Liver (tissue), 8 donors: ENCODE measurements at regions not wholly inside any gene's neighbourhood (a gene's known extent, or its start where the extent isn't known, plus 50 kb on each side); places are given as distances from the start of the nearest gene placed in this dataset.

Experiments used
- DNase-seq: peaks from one replicate; pipeline ENCODE4 v3.0.0-alpha.2; 2017; ENCODE audit warnings: low spot score
- H3K27ac ChIP-seq, 2 donors: one replicate each; pipeline ENCODE4 v1.7.0; 2013; ENCODE audit warnings: inconsistent platforms in 2 of 2, low read length in 2 of 2, control low read depth in 1 of 2, low read depth in 1 of 2, mild to moderate bottlenecking in 1 of 2
- H3K27me3 ChIP-seq, 4 donors: one replicate each; pipeline versions ENCODE4 v1.6.1 to v1.7.0; 2013; ENCODE audit warnings: low read length in 3 of 4, inconsistent platforms in 1 of 4, mild to moderate bottlenecking in 1 of 4, moderate library complexity in 1 of 4; ENCODE audit not compliant: control insufficient read depth in 4 of 4, insufficient read depth in 4 of 4
- H3K36me3 ChIP-seq, 4 donors: one replicate each; pipeline versions ENCODE4 v1.6.1 to v1.7.0; 2013; ENCODE audit warnings: low read length in 3 of 4, mild to moderate bottlenecking in 3 of 4, low read depth in 1 of 4, moderate library complexity in 1 of 4; ENCODE audit not compliant: control insufficient read depth in 4 of 4, insufficient read depth in 3 of 4
- H3K4me1 ChIP-seq, 4 donors: one replicate each; pipeline versions ENCODE4 v1.6.1 to v1.7.0; 2013; ENCODE audit warnings: low read length in 3 of 4, mild to moderate bottlenecking in 3 of 4, moderate library complexity in 1 of 4; ENCODE audit not compliant: control insufficient read depth in 4 of 4, insufficient read depth in 4 of 4
- H3K4me3 ChIP-seq, 3 donors: one replicate each; pipeline versions ENCODE4 v1.6.1 to v1.7.0; 2013; ENCODE audit warnings: low read length in 3 of 3, control low read depth in 1 of 3, low read depth in 1 of 3, mild to moderate bottlenecking in 1 of 3
- H3K9ac ChIP-seq, 2 donors: one replicate each; pipeline ENCODE4 v1.7.0; 2013; ENCODE audit warnings: low read length in 2 of 2, mild to moderate bottlenecking in 2 of 2, moderate library complexity in 2 of 2, control low read depth in 1 of 2, low read depth in 1 of 2
- H3K9me3 ChIP-seq, 4 donors: one replicate each; pipeline versions ENCODE4 v1.6.1 to v1.7.0; 2013; ENCODE audit warnings: low read length in 3 of 4; ENCODE audit not compliant: control insufficient read depth in 4 of 4
- CTCF ChIP-seq: fragments of 150-350 bp; IDR thresholded peaks from 2 replicates; pipeline ENCODE4 v1.5.1; 2017; ENCODE audit warnings: improper control_type of control experiment, low read depth, low read length; ENCODE audit not compliant: missing input control
- FOXA1 ChIP-seq: IDR thresholded peaks from 2 replicates; pipeline ENCODE4 v1.6.1; 2016; ENCODE audit warnings: antibody characterized with exemption
- FOXA2 ChIP-seq: IDR thresholded peaks from 2 replicates; pipeline ENCODE4 v1.6.1; 2016; ENCODE audit warnings: antibody characterized with exemption
- GABPA ChIP-seq, 2 donors: IDR thresholded peaks in 1 of 2; conservative IDR thresholded peaks in 1 of 2; 2 replicates each; pipeline ENCODE4 v1.6.1; 2016; ENCODE audit warnings: antibody characterized with exemption in 2 of 2, mild to moderate bottlenecking in 1 of 2, moderate library complexity in 1 of 2
- HNF4A ChIP-seq, 2 donors: conservative IDR thresholded peaks; 2 replicates each; pipeline ENCODE4 v1.6.1; 2016; ENCODE audit warnings: antibody characterized with exemption in 2 of 2, mild to moderate bottlenecking in 2 of 2
- JUND ChIP-seq, 2 donors: IDR thresholded peaks; 2 replicates each; pipeline ENCODE4 v1.6.1; 2016; ENCODE audit warnings: antibody characterized with exemption in 2 of 2
- MAX ChIP-seq: IDR thresholded peaks from 2 replicates; pipeline ENCODE4 v1.6.1; 2016; ENCODE audit warnings: antibody characterized with exemption
- NR2F2 ChIP-seq: IDR thresholded peaks from 2 replicates; pipeline ENCODE4 v1.6.1; 2016; ENCODE audit warnings: antibody characterized with exemption
- REST ChIP-seq: IDR thresholded peaks from 2 replicates; pipeline ENCODE4 v1.6.1; 2016; ENCODE audit warnings: antibody characterized with exemption, mild to moderate bottlenecking
- RXRA ChIP-seq, 2 donors: IDR thresholded peaks; 2 replicates each; pipeline ENCODE4 v1.6.1; 2017 to 2018; ENCODE audit warnings: antibody characterized with exemption in 2 of 2, mild to moderate bottlenecking in 1 of 2
- SP1 ChIP-seq: IDR thresholded peaks from 2 replicates; pipeline ENCODE4 v1.6.1; 2018; ENCODE audit warnings: antibody characterized with exemption, mild to moderate bottlenecking
- TAF1 ChIP-seq: conservative IDR thresholded peaks from 2 replicates; pipeline ENCODE4 v1.6.1; 2016; ENCODE audit warnings: antibody characterized with exemption, mild to moderate bottlenecking
- YY1 ChIP-seq: IDR thresholded peaks from 2 replicates; pipeline ENCODE4 v1.6.1; 2016; ENCODE audit warnings: antibody characterized with exemption, mild to moderate bottlenecking
- ZBTB33 ChIP-seq: IDR thresholded peaks from 2 replicates; pipeline ENCODE4 v1.6.1; 2016; ENCODE audit warnings: antibody characterized with exemption
- WGBS: extraction: QIAGEN DNeasy Blood & Tissue Kit; methylation state at CpG from one replicate; pipeline ENCODE4 v1.1.7; 2013; 5-methylcytosine and 5-hydroxymethylcytosine counted together
- donor health status: healthy.
- donor health status: healthy.
- donor health status: healthy.
- donor health status: healthy.
- donor health status: healthy.

- Histone ChIP-seq H3K4me1 (peaks cover 3 to 12% (median 8%) of the 10 kb centered on the region in 4 donors), H3K27me3 (no peaks in the 10 kb centered on the region), H3K4me3 (peak overlapping the region in 1 of 3 donors; percentile 49), H3K9ac (no peak overlapping the region), H3K9me3 (no peaks in the 10 kb centered on the region), H3K36me3 (no peaks in the 10 kb centered on the region), H3K27ac (peak overlapping the region; percentile 33 to 62)
- WGBS, result 71% methylated on average over 18 of the region's 18 CpGs
- TF ChIP-seq REST (no peak), NR2F2 (no peak), GABPA (IDR thresholded peaks at IDR 0.05 in 1 of 2, conservative IDR thresholded peaks at IDR 0.05 in 1 of 2) (no peak), CTCF (no peak), HNF4A (conservative IDR thresholded peaks at IDR 0.05) (no peak), JUND (IDR thresholded peaks at IDR 0.05) (no peak), MAX (no peak), ZBTB33 (no peak)
- no peak for DNase-seq
These were observed 277.9 kb upstream of the NR2F2 start for GRCh38 chr15:96052572-96053030.

- H3K27me3 ChIP-seq, result no peaks in the 10 kb centered on the region
- peak overlapping the region; percentile 10 to 82 for H3K9ac ChIP-seq
- TF ChIP-seq HNF4A (conservative IDR thresholded peaks at IDR 0.05) (no peak), FOXA2 (no peak), RXRA (IDR thresholded peaks at IDR 0.05) (peak in 1 of 2 donors; percentile 17), MAX (no peak), CTCF (no peak), NR2F2 (no peak), FOXA1 (no peak), REST (peak; percentile 28), SP1 (no peak), YY1 (peak; percentile 32), TAF1 (peak; percentile 62)
These were observed 277.3 kb upstream of the NR2F2 start for GRCh38 chr15:96053031-96053780.

More at GRCh38 chr15:96053031-96053780, 277.3 kb upstream of the NR2F2 start:
- Histone ChIP-seq H3K4me3 (peak overlapping the region; percentile 37 to 68 (median 49)), H3K4me1 (peaks cover 3 to 12% (median 8%) of the 10 kb centered on the region in 4 donors), H3K9me3 (no peaks in the 10 kb centered on the region), H3K36me3 (no peaks in the 10 kb centered on the region), H3K27ac (peak overlapping the region; percentile 33 to 62)
- 15% methylated on average over 36 of the region's 36 CpGs for WGBS
- DNase-seq, result no peak
